Erythroblast (primary cell): ENCODE measurements at regions not wholly inside any gene's neighbourhood (a gene's known extent, or its start where the extent isn't known, plus 50 kb on each side); places are given as distances from the start of the nearest gene placed in this dataset.
A peak's percentile ranks its signal among the peaks of the same experiment; 100 is the strongest.
"Not testable (repeated sequence)": the region's sequence is repeated elsewhere in the genome, so short reads cannot be mapped to it uniquely, and the experiment has no call there.

Experiments
- DNase-seq, 2 experiments: peaks; one replicate each; lab custom pipeline; 2025; lab: John Stamatoyannopoulos, UW
- GATA1 ChIP-seq: IDR thresholded peaks from 2 replicates; pipeline ENCODE4 v1.6.1; 2011; ENCODE audit warnings: low read depth, mild to moderate bottlenecking, control low read depth, low read length, moderate library complexity
- POLR2A ChIP-seq: IDR thresholded peaks from 2 replicates; pipeline ENCODE4 v1.6.1; 2011; ENCODE audit warnings: mild to moderate bottlenecking, low read length

GRCh38 chr4:128653527-128654444 lies 155.7 kb upstream of the JADE1 start:
- no peak for TF ChIP-seq POLR2A
- no peak for TF ChIP-seq GATA1
- no peak for DNase-seq

DNA sequence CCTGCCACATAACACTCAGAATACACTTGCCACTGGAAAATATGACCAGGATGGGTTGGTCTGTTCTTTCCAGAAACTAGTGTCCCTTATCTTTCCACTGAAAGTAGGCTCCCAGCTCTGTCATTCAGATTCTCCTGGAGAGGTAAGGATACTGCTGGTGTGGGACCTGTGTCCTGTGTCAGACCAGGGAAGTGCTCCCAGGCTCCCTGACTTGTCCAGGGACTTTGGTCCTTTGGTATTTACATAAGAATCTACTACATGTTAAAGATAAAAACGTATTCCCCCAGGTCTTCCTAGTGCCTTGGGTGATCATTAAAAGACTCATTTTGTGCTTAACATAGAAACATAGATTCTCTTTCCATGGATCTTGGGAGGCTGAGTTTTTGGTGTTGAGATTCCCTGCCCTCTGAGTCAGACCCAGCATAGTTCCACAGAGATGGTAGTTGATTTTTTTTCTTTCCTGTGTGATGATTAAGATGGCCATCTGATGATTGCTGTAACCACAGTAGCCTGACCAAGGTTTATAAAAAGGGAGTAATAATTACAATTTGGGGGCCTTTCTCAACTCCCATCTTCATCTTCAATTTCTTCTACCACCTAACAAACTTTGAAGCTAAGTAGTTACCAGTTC lies 159.8 kb upstream of the JADE1 start:
- no peak for DNase-seq

GRCh38 chr4:128649161-128649560 lies 160.3 kb upstream of the JADE1 start:
- TF ChIP-seq GATA1 = no peak
- TF ChIP-seq POLR2A = no peak
- DNase-seq = no peak

More for the DNA sequence above, 159.8 kb upstream of the JADE1 start:
- TF ChIP-seq GATA1 (no peak), POLR2A (no peak)

- DNase-seq = no peak
- TF ChIP-seq GATA1 (no peak), POLR2A (no peak)
These were observed 161.5 kb upstream of the JADE1 start for GRCh38 chr4:128648021-128648420.

- DNase-seq = not testable (repeated sequence)
These were observed 162.6 kb upstream of the JADE1 start for GRCh38 chr4:128646893-128647292.

DNA sequence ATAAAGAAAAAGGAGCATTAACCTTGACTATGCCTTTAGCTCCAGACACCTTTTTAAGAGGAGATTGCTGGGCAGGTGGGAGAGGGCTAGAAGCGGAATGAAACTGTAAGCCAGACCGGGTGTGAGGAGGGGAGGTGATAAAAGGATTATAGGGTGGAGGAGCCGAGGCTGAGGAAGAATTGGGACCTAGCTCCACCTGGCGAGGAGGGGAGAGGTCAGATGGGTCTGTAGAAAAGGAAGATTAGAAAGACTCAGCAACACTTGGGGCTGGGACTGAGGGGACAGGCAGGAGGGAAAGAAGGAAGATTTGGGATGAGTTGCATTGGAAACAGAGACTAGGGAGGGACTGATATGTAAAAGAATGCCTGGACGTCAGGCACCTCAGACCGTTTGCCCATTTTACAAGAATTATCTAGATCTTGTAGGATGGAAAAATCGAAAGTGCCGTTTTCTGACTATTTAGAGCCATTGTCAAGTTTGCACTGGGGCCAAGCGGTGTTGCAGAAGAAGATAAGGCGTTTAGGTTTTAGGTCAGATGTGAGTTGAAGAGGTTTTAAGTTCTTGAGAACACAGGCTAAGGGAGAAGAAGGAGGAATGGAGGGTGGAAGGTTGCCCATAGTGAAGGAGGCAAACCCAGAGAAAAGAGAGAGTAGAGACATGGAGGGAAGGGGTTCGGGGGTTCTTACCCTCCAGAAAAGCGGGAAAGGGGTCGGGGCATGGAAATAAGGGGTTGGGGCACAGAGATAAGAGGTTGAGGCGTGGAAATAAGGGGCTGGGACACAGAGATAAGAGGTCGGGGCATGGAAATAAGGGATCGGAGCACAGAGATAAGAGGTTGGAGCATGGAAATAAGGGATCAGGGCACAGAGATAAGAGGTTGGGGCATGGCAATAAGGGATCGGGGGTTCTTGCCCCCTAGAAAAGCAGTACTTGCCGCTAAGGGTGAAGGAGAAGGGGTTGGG lies 164.5 kb upstream of the JADE1 start:
- DNase-seq = not testable (repeated sequence)

DNA sequence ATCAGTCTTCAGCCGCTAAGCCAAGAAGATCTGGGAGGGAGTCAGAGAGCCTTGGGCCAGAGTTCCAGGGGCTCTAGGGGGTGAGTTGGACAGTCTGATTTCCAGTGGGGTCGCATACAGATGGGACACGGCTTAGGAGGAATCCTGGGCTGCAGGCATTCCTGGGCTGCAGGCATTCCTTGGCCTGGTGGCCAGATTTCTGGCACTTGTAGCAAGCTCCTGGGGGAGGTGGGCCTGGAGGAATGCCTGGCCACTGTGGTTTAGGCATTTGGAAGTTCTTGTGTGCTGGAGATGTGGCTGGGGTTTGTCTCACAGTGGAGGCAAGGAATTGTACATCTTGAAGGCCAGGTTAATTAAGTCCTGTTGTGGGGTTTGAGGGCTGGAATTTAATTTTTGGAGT lies 165.4 kb upstream of the JADE1 start:
- DNase-seq = not testable (repeated sequence)

GRCh38 chr4:128641566-128641965 lies 167.9 kb upstream of the JADE1 start:
- DNase-seq = peak in 1 of 2 experiments; percentile 26

DNA sequence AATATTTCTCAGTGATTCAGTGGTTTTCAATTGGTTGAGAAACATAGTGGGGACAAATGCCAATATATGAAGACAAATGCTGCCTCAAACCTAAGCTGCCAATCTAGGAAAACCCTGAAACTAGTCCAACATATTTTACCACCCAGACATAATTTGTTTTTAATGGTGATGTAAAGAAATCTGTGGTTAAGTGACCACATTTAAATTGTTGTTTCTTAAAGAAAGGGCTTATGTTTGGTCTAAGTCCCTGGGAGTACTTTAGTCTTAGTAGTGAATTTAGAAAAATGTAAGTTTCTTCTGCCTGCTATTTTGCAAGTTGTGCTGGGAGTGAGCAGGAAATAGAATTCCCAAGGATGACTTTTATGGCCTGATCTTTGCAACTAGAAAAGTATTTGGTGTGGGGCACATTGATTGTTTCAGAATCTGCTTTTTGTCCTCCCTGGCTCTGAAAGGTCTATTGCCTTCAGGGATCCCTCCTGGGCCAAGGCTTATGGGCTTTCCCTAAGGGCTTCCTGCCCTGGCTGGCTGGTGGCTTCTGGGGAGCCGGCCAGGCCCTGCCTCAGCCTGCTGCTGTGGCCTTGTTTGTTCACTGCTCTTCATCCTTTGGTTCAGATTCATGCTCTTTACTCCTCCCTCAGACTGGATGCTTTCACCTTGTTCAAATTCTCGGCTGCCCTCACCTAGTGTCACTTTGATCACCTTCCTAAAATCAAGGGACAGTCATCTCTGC lies 169.8 kb upstream of the JADE1 start:
- TF ChIP-seq POLR2A (no peak), GATA1 (no peak)
- DNase-seq = no peak

- no peak for DNase-seq
- no peak for TF ChIP-seq POLR2A
- no peak for TF ChIP-seq GATA1
These were observed 172.6 kb upstream of the JADE1 start for GRCh38 chr4:128636906-128637305.

DNA sequence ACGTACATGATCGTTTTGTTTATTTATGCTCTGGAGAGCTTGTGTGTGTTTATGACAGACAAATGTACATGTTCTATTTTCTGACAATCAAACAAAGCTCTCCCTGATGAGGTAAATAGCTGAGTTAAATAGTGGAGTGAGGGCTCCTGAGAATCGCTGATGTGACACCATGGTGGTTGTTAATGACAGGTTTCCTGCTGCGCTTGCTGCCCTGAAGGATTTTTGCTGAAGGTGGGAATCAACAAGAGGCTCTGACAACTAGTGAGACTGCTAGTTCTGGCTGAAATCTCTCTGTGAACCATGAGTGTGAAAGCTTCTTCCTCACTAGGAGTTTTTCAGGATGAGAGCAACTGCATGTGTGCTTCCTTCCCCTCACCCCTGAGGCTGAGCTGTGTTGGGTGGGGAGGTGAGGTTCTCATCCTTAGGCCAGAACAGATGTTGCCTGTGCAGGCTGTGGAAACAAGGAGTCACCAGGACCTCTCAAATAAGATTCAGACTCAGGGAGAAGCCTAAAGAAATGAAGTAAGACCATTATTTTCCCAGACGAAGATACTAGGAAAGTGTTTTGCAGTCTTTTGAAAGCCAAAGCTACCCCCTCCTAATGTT lies 173.4 kb upstream of the JADE1 start:
- TF ChIP-seq GATA1 (no peak), POLR2A (no peak)
- DNase-seq = no peak

- TF ChIP-seq GATA1 (no peak), POLR2A (no peak)
- DNase-seq = no peak
These were observed 174.2 kb upstream of the JADE1 start for GRCh38 chr4:128635141-128635954.
